Peyer's patch (tissue), 4 donors: ENCODE measurements at regions not wholly inside any gene's neighbourhood (a gene's known extent, or its start where the extent isn't known, plus 50 kb on each side); places are given as distances from the start of the nearest gene placed in this dataset.

Source experiments
- DNase-seq, 3 donors: peaks; one replicate each; pipeline ENCODE4 v3.0.0-alpha.2; 2017 to 2019
- H3K27ac ChIP-seq, 4 donors: fragments of 200-600 bp; sonication (generic); one replicate each; pipeline ENCODE4 v1.5.1; 2016 to 2019
- H3K27me3 ChIP-seq, 2 donors: fragments of 200-600 bp; sonication (generic); one replicate each; pipeline ENCODE4 v1.5.1; 2019
- H3K36me3 ChIP-seq, 3 donors: fragments of 200-600 bp; sonication (generic); one replicate each; pipeline ENCODE4 v1.5.1; 2016 to 2019
- H3K4me1 ChIP-seq, 4 donors: fragments of 200-600 bp; sonication (generic); one replicate each; pipeline ENCODE4 v1.5.1; 2016 to 2019
- H3K4me3 ChIP-seq, 4 donors: fragments of 200-600 bp; sonication (generic); 1 replicate in 3 of 4; 2 replicates in 1 of 4; pipeline ENCODE4 v1.5.1; 2016 to 2019; ENCODE audit warnings: mild to moderate bottlenecking in 1 of 4
- H3K9me3 ChIP-seq, 4 donors: fragments of 200-600 bp; sonication (generic); one replicate each; pipeline ENCODE4 v1.5.1; 2016 to 2019; ENCODE audit warnings: mild to moderate bottlenecking in 1 of 4
- POLR2A ChIP-seq, 2 donors: fragments of 450-650 bp; IDR thresholded peaks; one replicate each; pipeline ENCODE4 v1.5.1; 2017; ENCODE audit warnings: antibody characterized with exemption in 2 of 2, mild to moderate bottlenecking in 2 of 2, moderate library complexity in 2 of 2
- TF ChIP-seq, protein P1 (sequence below), 6 experiments: fragments of 450-650 bp in 4 of 6; fragments of 200-600 bp in 2 of 6; sonication (generic) in 1 of 6; IDR thresholded peaks; one replicate each; pipeline ENCODE4 v1.5.1; 2017 to 2019; ENCODE audit warnings: antibody characterized with exemption in 6 of 6, mild to moderate bottlenecking in 3 of 6, moderate library complexity in 1 of 6

DNA sequence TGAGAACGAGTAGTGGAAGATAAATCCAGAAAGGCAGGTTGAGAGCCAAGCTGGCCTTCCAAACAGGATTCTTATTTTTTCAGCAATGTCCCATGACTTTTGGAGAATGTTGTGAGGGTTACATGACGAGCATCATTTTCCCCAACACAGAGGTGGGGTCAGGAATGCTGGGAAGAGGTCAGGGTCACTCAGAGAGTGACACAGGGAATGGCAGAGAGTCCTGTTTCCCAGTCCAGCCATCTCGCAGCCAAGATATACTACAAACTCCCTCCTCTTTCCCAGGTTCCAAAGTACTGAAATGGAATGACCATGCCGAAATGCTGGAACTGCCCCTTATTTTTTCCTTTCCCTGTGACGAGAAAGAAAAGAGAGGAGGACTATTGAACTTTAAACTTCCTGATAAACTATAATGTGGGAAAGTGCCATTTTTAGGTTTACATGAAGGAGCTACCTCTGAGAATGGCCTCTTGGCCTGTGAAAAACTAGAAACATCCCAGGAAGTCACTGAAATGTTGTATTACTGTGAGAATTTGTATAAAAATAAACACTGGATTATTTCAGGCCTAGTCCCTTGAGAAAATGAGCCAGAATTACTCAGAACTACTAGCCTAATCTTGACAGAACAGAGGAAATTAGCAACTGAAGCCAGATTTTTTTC, 420.4 kb downstream of the CETN3 start:
- no peaks in the 10 kb centered on the region for H3K36me3 ChIP-seq
- peak overlapping the region in 1 of 4 donors; percentile 25 for H3K27ac ChIP-seq
- DNase-seq = no peak
- peaks cover 0 to 6% (median 0%) of the 10 kb centered on the region in 4 donors for H3K4me1 ChIP-seq
- H3K9me3 ChIP-seq = no peaks in the 10 kb centered on the region
- TF ChIP-seq, protein P1, sequence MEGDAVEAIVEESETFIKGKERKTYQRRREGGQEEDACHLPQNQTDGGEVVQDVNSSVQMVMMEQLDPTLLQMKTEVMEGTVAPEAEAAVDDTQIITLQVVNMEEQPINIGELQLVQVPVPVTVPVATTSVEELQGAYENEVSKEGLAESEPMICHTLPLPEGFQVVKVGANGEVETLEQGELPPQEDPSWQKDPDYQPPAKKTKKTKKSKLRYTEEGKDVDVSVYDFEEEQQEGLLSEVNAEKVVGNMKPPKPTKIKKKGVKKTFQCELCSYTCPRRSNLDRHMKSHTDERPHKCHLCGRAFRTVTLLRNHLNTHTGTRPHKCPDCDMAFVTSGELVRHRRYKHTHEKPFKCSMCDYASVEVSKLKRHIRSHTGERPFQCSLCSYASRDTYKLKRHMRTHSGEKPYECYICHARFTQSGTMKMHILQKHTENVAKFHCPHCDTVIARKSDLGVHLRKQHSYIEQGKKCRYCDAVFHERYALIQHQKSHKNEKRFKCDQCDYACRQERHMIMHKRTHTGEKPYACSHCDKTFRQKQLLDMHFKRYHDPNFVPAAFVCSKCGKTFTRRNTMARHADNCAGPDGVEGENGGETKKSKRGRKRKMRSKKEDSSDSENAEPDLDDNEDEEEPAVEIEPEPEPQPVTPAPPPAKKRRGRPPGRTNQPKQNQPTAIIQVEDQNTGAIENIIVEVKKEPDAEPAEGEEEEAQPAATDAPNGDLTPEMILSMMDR (IDR thresholded peaks at IDR 0.05) = no peak
- TF ChIP-seq POLR2A (IDR thresholded peaks at IDR 0.05) = no peak
- H3K27me3 ChIP-seq = no peaks in the 10 kb centered on the region
- no peak overlapping the region for H3K4me3 ChIP-seq

DNA sequence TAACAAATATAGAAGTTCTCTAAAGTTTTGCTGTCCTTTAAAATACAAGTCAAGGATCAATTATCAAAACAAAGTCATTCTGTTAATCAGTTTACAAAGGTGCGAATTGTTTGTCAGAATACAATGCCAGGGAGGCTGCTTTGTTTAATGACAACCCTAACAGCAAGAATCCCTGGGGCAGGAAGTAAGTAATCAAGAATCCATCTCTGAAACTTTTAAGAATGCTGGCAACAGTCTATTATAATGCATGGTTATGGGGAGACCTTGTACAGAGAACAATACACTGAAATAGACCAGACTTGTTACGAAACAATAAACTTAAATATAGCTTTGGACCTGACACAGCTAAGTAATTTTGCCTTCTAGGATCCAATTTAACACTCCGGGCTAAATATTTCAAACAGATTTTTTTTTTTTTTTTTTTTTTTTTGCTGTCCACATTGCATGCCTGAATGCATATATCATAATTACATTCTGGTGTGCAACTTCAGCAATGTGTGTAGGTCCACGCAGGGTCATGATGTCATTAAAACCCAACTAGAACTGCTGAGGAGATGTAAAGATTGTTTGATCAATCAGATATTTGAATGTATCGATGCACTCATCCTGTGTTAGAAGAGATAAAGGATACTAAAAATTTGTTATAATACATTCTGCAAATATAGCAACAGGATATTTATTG, 421.3 kb downstream of the CETN3 start:
- no peak for TF ChIP-seq POLR2A (IDR thresholded peaks at IDR 0.05)
- TF ChIP-seq, protein P1 (IDR thresholded peaks at IDR 0.05) = no peak
- Histone ChIP-seq H3K4me1 (peaks cover 0 to 6% (median 0%) of the 10 kb centered on the region in 4 donors), H3K36me3 (no peaks in the 10 kb centered on the region), H3K27me3 (no peaks in the 10 kb centered on the region), H3K4me3 (no peak overlapping the region), H3K9me3 (no peaks in the 10 kb centered on the region), H3K27ac (no peak overlapping the region)
- DNase-seq = no peak

DNA sequence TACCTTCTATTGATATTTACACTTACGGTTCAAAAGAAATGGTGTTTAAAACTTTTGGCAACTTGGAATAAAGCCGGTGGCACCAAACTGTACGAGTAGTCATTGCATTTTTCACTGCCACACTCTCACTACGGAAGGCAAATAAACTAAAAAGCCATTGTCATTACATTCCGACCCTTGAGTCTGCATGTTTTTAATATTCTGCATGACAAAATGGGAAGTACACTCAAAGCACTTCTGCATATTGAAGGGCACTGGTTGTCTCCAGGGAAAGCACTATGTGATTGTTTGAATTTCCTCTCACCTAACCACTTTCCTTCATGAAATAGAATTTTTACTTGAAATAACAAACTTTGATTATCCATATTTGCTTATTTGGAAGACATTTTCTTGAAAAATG, 426.3 kb downstream of the CETN3 start:
- Histone ChIP-seq H3K4me3 (no peak overlapping the region), H3K27me3 (no peaks in the 10 kb centered on the region), H3K27ac (no peak overlapping the region), H3K36me3 (no peaks in the 10 kb centered on the region), H3K9me3 (no peaks in the 10 kb centered on the region), H3K4me1 (no peaks in the 10 kb centered on the region)
- TF ChIP-seq POLR2A (IDR thresholded peaks at IDR 0.05) = no peak
- TF ChIP-seq, protein P1 (IDR thresholded peaks at IDR 0.05) = no peak
- no peak for DNase-seq

DNA sequence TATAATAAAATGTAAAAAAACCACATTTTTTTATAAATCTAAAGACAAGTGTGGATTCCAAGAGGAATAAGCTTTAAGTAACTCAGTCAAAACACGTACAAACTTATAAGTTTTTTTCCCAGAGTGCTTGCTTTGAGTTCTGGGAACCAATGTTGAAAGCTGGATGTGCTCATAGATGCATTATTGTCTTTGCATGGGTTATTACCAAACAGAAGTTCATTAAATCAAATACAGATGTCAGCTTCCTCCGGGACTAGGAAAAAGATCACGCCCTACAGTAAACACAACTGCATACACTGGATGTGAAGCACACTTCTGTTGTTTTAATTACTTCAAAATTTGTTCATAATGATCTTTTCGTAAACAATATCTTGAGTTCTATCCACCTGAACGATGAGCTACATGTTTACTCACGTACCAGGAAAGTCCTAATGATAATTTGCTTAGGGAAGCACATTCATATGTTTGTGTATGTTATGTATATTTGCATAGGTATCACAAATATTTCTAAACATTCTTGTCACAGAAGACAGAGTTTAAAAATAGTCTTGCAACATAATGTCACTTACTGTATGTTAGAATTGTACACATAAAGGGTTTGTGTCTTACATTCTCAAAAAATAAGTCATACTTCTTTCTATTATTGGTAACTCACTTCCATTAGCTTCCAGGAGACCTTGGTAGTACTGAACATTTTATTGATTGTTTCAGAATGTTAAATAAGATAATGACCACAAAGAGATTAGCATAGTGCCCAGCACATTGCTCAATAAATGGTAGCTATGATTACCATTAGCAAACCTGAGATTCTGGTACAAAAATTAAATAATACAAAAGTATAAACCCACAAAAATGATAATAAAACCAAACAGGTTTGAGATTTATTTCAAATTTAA, 427.4 kb downstream of the CETN3 start:
- no peak for DNase-seq
- TF ChIP-seq, protein P1 (IDR thresholded peaks at IDR 0.05) = no peak
- no peak overlapping the region for H3K4me3 ChIP-seq
- H3K27me3 ChIP-seq = no peaks in the 10 kb centered on the region
- no peak overlapping the region for H3K27ac ChIP-seq
- no peaks in the 10 kb centered on the region for H3K9me3 ChIP-seq
- H3K4me1 ChIP-seq = no peaks in the 10 kb centered on the region
- H3K36me3 ChIP-seq = no peaks in the 10 kb centered on the region

DNA sequence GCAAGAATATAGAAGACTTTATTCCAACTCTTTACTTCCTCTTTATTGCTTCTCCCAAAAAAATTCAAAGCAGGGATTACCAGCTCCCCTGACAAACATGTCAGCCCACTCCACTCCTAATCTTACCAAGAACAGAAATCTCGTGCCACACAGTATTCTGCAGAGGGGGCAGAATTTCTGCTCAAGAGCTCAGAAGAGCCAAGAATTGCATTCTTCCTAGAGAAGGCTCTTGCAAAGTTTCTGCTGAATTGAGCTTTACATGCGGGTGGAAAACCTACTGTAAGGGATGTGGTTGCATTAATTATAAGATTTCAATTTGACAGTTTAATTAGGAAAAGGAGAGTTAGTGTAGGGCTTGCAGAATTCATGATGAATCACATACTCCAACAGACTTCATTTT, 428.5 kb downstream of the CETN3 start:
- Histone ChIP-seq H3K36me3 (no peaks in the 10 kb centered on the region), H3K27ac (no peak overlapping the region), H3K27me3 (no peaks in the 10 kb centered on the region), H3K4me1 (no peaks in the 10 kb centered on the region), H3K4me3 (no peak overlapping the region), H3K9me3 (no peaks in the 10 kb centered on the region)
- TF ChIP-seq POLR2A (IDR thresholded peaks at IDR 0.05) = no peak
- TF ChIP-seq, protein P1 (IDR thresholded peaks at IDR 0.05) = no peak
- no peak for DNase-seq
